GM19025 (cell line): ENCODE measurements at regions not wholly inside any gene's neighbourhood (a gene's known extent, or its start where the extent isn't known, plus 50 kb on each side); places are given as distances from the start of the nearest gene placed in this dataset.
"Not testable (repeated sequence)": the region's sequence is repeated elsewhere in the genome, so short reads cannot be mapped to it uniquely, and the experiment has no call there.

Experiments used
- ATAC-seq: cut with Tn5 transposase; IDR thresholded peaks from one replicate; pipeline ENCODE4 v1.9.1; 2021; ENCODE audit warnings: mild to moderate bottlenecking, low read depth, moderate library complexity; ENCODE audit not compliant: unreplicated experiment

DNA sequence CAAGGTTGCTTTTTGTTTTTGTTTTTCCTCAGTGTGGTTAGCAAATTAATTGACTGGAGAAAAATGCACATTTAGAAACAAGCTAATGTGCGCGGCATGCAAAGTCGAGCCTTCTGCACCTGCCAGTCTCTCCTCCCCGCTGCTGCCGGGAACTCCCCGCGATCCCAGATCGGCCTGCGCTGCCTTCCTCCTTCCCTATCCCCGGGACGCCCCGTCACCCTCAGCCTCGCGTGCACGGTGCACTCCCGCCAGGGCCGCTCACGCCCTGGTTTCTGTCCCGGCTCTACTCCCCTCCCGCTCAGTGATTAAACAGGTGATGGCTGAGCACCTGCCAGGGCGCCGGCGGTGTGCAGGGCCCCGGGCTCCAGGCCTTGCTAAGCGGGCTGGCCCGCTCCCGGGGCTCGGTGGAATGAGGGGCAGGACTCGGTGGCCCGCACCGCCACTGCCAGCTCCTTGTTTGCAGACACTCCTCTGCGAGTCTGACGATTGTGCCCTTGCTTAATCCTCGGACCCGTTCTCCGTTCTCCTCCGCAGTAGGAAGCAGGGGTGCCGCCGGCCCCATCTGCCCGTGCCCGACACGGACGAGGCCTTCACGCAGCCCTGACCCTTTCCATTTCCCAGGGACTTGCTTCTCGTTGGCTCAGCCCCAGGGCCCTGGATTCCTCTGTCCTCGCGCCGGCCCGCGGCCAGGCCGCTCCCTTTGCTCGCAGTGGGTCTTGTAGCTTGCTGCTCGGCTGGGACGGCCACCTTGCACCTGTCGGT is 143.4 kb downstream of the TRIML1 start:
- no peak for ATAC-seq

DNA sequence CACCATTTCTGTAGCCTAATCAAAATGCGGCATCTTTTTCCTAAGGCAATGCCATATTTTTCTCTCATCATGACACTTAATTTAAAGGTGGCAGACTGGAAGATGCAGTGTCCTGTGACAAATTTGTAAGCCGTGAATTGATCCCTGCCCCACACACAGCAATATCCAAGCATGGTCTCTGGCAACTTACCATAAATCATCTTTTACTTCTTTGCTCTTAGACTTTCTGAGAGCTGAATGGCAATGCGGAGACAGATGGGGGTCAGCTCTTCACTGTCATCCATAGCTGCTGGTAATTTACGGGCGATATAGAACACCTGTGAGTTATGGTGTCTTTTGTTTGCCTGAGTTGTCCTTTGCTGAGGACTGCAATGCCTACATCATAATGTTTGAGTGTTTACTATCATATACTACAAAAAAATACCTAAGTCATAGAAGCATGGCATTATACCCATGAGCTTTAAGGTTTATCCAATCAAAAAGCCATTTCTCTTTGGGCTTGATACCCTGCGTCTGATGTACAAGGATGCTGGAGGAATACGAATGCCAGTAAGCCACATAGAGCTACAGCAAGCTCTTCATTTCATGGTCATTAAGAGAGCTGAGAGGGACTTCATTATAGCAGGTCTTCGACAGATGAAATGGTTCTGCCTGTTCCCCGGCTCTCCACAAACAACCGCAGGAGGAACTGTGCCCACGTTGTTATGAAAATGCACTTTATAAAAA is 148.1 kb downstream of the TRIML1 start:
- ATAC-seq: no peak

DNA sequence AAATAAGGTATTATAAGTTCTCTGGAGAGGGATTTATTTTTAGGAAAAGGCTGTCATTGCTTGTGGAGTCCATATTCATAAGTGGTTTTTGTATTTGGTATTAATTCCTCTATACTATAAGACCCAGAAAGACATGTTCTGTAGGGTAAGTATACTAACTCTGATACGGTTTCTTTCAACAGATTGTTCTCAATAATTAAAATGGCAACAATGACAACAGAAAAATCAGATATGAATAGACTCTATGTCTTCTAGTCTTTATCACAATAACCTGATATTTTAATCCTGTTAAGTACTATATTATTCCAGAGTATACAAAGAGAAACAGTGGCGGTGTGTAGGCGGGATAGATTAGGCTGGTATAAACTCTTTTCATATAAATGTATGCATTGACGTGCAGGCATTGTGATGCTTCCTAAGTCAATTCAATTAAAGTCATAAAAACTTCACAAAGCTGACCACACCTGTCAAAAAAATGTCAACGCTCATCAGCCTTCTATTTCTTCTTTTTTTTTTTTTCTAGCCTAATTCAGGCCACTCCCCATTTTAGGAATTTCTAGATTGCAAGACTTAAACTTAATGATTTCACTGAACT is 150.4 kb downstream of the TRIML1 start:
- no peak for ATAC-seq

DNA sequence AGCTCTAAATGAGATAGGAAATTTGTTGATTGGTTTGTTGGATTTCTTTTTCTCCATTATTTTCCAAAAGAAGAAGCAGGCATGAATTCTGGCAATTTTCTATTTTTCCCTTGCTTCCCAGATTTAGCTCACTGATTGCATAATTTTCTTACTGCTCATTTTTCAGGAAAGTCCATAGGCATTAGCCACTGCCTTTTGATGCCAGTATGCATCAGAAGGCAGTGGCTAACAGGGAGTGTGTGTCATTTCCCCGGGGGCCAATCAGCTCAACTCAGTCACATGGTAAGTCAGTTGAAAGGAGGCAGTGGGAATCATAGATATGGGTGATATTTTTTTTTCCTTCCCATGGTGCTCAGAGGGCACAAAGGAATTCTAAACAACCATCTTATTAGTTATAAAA is 156.7 kb downstream of the TRIML1 start:
- ATAC-seq: no peak

DNA sequence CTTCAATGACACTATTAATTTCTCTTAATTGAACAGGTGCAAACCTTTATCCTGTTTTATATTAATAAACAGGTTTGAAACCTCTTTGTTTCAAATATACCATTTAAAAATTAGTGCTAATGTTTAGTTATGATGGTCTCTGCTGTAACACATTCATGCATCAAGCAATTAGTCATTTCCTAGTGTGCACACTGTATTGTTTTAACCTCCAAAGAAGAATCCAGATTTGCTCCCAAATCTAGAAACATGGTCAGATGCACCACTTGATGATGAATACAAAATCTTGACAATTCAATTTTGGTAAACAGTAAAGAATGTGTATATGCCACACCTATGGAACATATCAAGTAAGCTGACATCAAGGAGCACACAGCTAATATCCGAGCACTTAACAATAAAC is 157.1 kb downstream of the TRIML1 start:
- no peak for ATAC-seq

DNA sequence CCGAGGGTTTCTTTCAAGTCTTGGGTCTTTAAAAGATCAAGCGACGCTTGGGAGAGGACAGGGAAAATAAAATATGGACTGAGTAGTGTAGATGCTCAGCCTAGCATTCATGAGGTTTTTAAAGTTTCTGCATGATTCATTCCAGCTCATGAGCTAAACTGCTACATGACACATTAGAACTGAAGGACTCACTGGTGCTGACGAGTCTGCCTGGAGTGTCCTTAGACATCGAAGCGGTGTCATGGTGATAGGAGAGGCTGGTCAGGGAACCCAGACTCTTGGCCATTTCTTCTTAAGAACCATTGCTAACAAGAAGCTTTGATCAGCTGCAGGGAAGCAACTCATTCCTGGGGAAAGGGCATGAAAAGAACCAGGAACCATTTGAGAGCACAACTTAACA is 158.6 kb downstream of the TRIML1 start:
- no peak for ATAC-seq

DNA sequence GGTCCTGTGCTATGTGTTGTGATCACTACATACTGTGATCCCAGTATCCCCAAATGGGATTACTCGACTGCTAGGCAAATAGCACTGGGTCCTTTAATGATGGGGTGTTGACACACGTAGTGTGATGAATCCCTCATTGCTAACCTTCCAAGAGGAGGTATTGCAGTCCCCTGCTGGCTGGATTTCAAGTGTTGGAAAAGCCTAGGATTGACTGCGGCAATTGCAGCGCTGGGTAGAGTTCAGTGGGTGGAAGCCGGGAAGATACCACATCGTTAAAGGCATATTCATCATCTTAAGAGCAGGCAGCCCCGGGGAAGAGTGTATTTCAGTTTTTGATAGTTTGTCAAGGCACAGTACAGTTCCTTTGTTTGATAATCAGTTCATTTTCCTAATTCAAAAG is 159.9 kb downstream of the TRIML1 start:
- ATAC-seq: no peak

DNA sequence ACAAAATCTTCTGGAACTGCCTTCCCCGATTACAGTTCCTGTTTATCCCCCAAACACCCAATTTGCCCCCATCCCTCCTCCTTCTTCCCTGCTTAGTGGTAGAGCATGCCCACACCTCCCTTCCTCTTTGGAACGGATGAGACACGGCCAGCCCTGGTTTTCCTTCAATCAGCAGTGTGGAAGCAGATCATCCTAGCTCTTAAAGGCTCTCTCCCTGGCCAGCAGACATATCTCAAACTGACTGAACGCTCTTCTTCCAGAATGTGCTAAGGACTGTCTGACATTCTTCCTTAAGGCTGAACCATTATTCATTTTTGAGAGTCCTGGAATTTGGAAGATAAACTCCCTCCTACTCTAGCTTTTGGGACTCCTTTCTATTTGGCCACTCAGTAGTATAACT is 161.1 kb downstream of the TRIML1 start:
- ATAC-seq: no peak

DNA sequence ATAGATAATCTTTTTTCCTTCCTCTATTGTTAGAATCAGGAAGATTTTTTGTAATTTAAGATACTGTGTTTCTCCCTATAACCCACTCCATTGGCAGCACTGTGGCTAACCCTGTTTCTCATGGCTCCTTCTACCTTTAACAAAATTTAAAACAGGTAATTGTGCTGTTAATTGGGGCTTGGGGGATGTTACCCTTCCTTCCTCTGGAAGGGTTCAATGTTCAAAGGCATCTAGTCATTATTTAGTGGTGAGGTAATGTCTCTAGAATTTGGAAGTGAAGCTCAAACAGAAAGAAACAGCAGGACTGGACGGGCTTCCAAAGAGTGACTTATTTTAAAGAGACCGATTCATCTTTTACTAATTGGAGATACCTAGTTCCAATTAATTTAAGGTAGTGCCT is 166.4 kb downstream of the TRIML1 start:
- no peak for ATAC-seq

DNA sequence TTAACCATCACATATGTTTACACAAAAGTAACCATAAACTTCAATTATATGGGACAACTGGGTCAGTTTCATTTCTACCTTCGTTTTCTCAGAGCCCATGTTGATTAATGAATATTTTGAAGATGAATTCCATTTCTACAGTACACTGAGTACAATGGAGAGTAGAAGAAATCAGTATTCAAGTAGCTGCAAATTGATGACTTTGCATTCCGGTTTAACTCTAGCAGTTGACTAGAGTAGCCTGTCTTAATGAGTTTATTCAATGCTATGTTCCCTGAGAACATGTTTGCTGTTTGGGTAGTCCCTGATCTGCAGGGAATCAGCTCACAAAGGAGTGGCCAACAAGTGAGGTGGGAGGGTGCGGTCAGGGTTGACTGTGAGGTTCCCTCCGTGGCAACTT is 168.3 kb downstream of the TRIML1 start:
- no peak for ATAC-seq

DNA sequence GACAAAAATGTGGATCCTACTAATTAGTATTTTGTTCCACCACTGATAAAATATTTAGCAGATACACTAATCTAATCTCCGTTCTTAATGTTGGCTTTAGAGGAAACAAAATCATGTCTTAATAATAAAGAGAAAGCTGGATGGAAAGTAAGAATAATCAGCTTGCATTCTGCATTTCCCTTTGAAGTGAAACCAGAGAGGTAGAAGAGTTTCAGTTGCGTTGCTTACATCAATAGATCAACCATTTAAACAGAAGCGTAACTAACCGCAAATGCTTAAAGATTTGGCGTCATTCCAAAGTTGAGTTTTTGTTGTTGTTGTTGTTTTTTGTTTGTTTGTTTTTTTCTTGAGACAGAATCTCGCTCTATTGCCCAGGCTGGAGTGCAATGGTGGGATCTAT is 168.9 kb downstream of the TRIML1 start:
- no peak for ATAC-seq

DNA sequence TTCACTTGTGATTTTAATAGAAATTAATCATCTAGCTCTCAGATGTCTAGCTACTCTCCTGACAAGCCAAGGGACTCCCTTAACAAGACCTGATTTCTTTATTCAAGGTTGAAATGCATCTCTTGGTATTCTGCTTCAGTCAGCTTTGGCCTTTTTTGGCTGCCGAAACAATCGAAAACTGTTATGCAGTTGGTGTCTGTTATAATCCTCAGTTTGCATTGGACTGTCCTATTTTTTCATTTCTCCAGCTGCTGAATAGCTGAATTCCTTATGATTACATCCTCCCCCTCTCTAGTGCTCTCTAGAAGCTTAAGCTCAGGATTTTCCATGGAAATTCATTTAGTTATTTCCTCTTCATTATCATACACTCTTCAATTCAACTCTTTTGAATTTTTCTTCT is 177.2 kb downstream of the TRIML1 start:
- no peak for ATAC-seq

DNA sequence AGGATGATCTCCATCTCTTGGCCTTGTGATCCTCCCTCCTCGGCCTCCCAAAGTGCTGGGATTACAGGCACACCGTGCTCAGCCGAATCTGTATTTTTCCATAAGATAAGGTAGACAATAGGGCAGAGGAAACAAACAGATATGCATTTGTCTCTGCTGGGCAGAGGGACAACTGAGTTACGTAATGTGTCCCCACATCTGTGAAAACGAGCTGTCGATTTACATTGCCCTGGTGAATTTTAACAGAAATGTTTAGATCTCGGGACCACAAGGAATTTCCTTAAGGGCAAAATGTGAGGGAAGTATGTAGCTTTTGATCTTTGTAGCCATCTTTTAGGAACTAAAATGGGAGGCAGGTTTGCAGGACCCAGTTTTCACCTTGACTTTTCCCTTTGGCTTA is 189.7 kb downstream of the TRIML1 start:
- ATAC-seq: no peak

DNA sequence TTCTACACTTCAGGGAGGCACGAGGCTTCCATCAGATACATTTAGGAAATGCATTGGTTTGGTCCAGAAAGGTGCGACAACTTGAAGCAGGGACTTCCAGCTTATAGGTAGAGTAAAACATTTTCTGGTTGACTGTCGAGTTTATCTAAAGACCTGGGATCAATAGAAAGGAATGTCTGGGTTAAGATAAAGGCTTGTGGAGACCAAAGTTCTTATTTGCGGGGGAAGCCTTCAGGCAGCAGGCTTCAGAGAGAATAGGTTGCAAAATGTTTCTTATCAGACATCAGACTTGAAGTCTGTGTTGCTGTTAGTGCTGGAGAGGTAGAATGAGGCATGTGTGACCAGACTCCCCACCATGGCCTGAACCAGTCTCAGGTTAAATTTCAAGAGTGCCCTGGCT is 190.3 kb downstream of the TRIML1 start:
- no peak for ATAC-seq

DNA sequence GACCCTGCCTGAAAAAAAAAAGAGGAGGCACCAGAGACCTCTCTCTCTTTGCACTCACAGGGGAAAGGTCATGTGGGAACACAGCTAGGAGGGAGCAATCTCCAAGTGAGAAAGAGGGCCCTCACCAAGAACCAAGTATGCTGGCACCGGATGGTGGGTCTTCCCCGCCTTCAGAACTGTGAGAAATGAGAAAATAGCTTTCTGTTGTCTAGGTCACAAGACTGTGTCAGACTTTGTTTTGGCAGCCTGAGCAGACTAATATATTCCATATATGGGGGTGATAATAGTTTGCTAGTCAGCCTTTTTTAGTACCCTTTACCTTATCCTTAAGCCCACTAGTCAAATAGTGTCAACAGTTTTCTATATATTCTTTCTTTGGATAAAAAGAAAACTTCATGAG is 193.0 kb downstream of the TRIML1 start:
- ATAC-seq: no peak

DNA sequence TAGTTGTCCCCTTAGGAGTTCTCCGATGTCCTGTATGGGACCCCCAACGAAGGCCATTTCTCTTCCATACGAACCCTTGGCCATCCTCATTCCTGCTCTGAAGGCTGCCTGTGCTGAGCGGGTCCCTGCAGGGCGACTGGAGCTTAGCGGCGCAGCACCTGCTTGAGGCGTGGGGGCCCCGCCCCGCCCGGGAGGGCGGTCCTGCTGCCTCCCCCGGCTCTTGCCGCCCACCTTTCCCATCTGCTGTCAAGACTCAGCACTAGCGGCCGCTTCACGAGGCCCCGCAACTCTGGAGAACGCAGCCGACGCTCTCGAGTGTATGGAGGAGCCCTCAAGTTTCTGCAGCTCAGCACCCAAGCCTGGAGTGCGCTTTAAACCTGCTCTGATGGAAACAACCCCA is 197.7 kb downstream of the TRIML1 start:
- no peak for ATAC-seq

DNA sequence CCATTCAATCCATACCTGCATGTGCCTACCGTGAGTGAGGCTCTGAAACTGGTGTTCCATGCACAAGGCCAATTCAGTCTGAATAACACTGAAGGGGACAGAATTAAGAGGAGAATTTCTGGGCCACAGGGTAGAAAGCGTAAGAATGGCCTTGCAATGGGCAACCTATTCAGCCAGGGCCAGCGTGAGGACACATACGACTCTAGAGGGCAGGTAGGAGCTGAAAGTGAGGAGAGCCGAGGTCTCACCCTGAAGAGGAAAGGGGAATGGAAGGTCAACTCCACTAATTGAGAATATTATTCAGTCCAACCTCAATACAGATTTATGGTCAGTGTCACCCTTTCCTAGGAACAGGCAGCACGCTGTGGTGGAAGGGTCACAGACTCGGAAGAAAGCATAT is 202.2 kb downstream of the TRIML1 start:
- ATAC-seq: no peak

DNA sequence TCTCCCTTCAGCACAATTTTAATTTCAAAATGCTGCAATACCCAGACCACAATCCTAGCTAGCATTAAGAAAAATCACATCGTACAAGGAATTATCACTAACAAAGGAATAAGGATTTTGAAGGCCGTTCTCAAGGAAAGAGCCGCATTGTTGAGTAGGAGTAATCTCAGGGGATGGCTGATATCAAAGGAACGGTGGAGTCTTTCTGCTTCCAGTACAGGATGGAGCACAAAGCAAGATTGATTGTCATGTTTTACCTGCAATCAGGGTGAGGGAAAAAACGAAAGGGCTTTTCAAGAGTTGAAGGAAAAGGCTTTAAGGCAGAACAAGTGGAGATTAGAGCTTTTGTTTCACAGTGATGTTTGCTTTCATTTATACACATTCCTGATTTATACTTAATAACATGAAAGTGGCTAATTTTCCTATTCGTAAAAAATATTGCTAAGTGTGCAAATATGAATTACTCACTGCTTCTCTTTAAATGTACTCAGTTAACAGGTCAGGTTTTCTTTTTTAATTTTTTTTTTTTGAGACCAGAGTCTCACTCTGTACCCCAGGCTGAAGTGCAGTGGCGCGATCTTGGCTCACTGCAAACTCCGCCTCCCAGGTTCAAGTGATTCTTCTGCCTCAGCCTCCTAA is 207.0 kb downstream of the TRIML1 start:
- no peak for ATAC-seq

DNA sequence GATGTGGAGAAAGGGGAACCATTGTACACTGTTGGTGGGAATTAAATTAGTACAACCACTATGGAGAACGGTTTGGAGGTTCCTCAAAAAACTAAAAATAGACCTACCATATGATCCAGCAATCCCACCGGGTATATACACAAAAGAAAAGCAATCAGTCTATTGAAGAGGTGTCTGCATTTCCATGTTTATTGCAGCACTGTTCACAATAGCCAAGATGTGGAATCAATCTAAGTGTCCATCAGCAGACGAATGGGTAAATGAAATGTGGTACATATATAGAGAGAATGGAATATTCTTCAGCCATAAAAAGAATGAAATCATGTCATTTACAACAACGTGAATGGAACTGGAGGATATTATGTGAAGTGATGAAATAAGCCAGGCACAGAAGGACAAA is 208.1 kb downstream of the TRIML1 start:
- no peak for ATAC-seq

DNA sequence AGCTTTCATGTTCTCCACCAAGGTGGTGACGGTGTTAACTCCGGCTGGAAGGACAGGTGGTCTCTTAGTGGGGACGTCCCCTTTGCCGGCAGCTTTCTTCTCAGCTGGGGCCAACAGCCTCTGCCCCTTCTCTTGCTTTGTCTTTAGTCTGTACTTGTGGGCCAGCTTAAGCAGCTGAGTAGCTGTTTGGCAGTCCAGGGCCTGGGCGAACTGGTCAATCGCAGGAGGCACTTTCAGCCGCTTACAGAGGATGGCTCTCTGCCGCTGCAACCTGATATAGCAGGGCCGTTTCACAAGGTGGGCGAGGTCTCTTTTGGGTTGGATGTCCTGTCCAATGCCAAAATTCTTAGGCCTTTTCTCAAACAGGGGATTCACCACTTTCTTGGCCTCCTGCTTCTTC is 210.3 kb downstream of the TRIML1 start:
- not testable (repeated sequence) for ATAC-seq

DNA sequence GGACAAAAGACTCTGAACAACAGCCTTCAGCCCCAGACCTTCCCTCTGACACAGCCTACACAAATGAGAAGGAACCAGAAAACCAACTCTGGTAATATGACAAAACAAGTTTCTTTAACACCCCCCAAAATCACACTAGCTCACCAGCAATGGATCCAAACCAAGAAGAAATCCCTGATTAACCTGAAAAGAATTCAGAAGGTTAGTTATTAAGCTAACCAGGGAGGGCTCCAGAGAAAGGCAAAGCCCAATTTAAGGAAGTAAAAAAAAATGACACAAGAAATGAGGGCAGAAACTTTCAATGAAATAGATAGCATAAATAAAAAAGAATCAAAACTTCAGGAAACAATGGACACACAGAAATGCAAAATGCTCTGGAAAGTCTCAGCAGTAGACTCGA is 224.0 kb downstream of the TRIML1 start:
- no peak for ATAC-seq
